Stimulated activated naive CD8-positive, alpha-beta T cell treated with anti-CD3 and anti-CD28 coated beads, Interleukin-15, amount 100 ng/mL, for 72 hours (primary cell): ENCODE measurements at regions not wholly inside any gene's neighbourhood (a gene's known extent, or its start where the extent isn't known, plus 50 kb on each side); places are given as distances from the start of the nearest gene placed in this dataset.

Experiments
- ATAC-seq: fragments of 150-1000 bp; cut with Tn5 transposase; 2 replicates; pipeline ENCODE4 v1.10.0; 2021; ENCODE audit warnings: mild to moderate bottlenecking, moderate library complexity
- DNase-seq, 2 donors: peaks; one replicate each; pipeline ENCODE4 v3.0.0; 2021 to 2022
- H3K27ac Mint-ChIP-seq, 2 donors: one replicate each; pipeline ENCODE4 v1.8.0; 2022; ENCODE audit warnings: mild to moderate bottlenecking in 2 of 2, mixed read lengths in 2 of 2, moderate library complexity in 2 of 2
- H3K27me3 Mint-ChIP-seq: one replicate; pipeline ENCODE4 v1.8.0; 2022; ENCODE audit warnings: mixed read lengths
- H3K4me1 Mint-ChIP-seq: one replicate; pipeline ENCODE4 v1.8.0; 2022; ENCODE audit warnings: mild to moderate bottlenecking, mixed read lengths
- H3K4me3 Mint-ChIP-seq, 2 donors: one replicate each; pipeline ENCODE4 v1.8.0; 2022; ENCODE audit warnings: mild to moderate bottlenecking in 2 of 2, mixed read lengths in 2 of 2, moderate library complexity in 1 of 2
- H3K9me3 Mint-ChIP-seq, 2 donors: one replicate each; pipeline ENCODE4 v1.8.0; 2022; ENCODE audit warnings: mixed read lengths in 2 of 2

GRCh38 chr15:92806763-92807162, 93.4 kb upstream of the CHD2 start:
- no peak for ATAC-seq
- peaks cover 45% of the 10 kb centered on the region for H3K4me1 Mint-ChIP-seq

DNA sequence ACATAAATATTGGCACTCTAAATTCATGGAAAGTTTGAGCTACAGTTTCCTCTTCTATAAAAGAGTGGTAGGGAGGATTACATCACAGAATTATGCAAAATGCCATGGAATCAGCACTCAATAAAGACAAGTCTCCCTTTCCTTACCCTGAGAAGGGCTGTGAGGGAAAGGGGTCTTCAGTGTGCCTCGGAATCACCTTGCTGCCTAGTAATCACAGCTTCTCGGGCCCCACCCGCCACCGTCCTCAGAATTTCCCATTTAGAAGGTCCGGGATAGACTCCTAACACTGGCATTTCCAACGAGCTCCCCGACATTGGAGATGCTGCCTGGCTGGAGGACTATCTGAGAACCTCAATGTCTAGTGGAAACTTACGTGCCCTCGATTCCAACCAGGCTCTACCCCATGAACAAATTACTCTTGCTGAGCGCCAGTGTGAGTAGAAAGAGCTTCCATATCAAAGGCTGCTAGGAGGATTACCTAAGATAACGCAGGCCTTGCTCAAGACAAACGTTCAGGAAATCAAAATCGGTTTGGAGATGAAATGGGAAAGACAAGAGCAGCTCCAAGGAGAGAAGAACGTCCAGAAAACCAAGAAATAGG, 92.1 kb upstream of the CHD2 start:
- Mint-ChIP-seq H3K27me3 (no peaks in the 10 kb centered on the region), H3K4me3 (peak overlapping the region; percentile 92 to 99), H3K9me3 (no peaks in the 10 kb centered on the region), H3K4me1 (peaks cover 55% of the 10 kb centered on the region), H3K27ac (peak overlapping the region; percentile 92 to 99)
- DNase-seq (no peak), ATAC-seq (no peak)

More at GRCh38 chr15:92806763-92807162, 93.4 kb upstream of the CHD2 start:
- H3K9me3 Mint-ChIP-seq = no peaks in the 10 kb centered on the region
- no peaks in the 10 kb centered on the region for H3K27me3 Mint-ChIP-seq
- no peak overlapping the region for H3K4me3 Mint-ChIP-seq
- no peak overlapping the region for H3K27ac Mint-ChIP-seq
- no peak for DNase-seq

DNA sequence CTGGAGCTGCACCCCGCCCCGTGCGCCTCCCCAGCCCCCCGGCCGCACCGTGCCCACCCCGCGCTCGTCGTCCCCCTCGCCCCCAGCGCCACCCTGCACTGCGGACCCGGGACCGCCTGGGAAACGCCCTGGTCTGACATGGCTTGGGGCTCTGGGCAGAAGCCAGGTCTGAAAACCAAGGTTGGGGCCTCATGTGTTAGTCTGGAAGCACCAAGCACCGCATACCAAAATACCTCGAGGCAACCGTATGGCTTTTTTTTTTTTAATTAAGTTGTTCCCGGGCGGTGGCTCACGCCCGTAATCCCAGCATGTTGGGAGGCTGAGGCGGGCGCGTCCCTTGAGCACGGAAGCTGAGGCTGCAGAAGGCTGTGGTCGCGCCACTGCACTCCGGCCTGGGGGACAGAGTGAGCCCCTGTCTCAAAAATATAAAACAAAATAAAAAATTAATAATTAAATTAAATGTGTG, 91.5 kb upstream of the CHD2 start:
- Mint-ChIP-seq H3K9me3 (no peaks in the 10 kb centered on the region), H3K4me3 (peak overlapping the region; percentile 92 to 99), H3K27me3 (no peaks in the 10 kb centered on the region), H3K4me1 (peaks cover 55% of the 10 kb centered on the region), H3K27ac (peak overlapping the region; percentile 61 to 67)
- no peak for DNase-seq
- no peak for ATAC-seq

DNA sequence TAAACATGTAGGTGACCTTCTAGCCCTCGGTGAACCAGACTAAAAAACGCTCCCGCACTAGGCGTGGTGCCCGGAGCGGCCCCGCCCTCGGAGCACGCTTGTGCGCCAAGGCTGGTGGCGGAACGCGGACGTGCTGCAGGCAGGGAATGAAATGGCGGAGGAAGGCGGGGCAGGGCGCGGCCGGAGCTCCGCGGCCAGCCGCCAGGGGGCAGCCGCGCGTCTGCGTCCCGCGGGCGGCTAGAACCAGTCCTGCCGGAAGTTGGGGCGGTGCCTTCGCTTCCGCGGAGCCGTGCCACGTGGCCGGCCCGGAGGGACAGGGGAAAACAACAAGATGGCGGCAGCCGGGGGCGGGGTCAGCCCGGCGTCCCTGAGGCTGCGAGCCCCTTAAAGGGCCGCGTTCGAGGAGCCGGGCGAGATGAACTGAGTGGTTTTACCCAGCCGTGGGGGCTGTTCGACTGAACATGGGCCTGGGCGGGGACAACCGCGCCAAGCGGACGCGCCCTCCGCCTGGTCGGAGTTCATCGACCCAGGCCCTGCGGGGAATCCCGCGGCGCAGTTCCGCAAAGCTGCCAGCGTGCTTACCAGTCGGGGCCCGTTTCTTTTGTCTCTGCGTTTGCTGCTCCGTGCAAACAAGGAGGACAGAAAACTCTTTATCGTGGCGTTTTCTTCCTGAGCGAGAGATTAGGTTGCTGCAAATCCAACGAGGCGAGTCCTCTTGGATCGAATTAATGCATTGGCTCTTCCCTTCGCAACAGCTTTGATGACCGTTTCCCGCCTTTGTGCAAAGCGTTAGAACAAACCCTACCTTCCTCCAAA, 90.9 kb upstream of the CHD2 start:
- Mint-ChIP-seq H3K27me3 (no peaks in the 10 kb centered on the region), H3K9me3 (no peaks in the 10 kb centered on the region), H3K4me1 (peaks cover 55% of the 10 kb centered on the region), H3K4me3 (peak overlapping the region; percentile 92 to 99), H3K27ac (peak overlapping the region; percentile 97)
- peak; percentile 91 for ATAC-seq
- peak; percentile 100 for DNase-seq

- peak overlapping the region; percentile 97 for H3K27ac Mint-ChIP-seq
- H3K9me3 Mint-ChIP-seq = no peaks in the 10 kb centered on the region
- peaks cover 54% of the 10 kb centered on the region for H3K4me1 Mint-ChIP-seq
- H3K27me3 Mint-ChIP-seq = no peaks in the 10 kb centered on the region
- DNase-seq (peak in 1 of 2 donors; percentile 42), ATAC-seq (no peak)
- peak overlapping the region; percentile 92 to 99 for H3K4me3 Mint-ChIP-seq
These were observed 90.2 kb upstream of the CHD2 start for GRCh38 chr15:92809880-92810361.

DNA sequence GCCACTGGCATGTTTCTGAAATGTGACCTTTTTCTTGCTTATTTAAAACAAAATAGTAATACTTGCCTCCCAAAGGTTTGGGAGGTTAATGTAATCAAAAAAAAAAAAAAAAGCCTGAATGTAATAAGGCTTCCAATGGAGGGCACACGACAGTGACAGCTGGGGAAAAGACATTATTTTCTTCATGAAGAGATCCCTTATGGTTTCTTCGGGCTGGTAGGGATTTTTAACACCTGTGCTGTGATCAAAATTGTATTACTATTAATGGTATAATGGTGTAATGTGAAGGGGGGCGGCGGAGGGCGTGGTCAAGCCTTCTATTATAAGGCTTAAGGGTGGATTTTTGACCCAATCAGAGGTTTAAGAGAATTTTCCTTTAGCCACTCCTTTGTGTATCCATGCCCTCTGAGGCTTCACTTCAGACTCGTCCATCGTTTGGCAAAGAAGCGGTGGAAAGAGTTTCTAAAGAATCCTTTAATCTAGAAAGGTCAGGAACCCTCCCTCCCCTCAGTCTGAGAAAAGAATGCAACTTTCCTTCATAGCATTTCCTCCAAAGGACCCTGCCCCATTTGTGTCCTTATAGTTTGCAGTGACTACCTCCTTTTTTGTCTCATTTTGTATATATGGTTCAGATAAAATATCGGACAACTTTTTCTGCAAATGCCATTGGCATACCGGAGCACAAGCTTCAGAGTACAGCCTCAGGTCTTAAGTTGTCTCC, 89.5 kb upstream of the CHD2 start:
- Mint-ChIP-seq H3K27me3 (no peaks in the 10 kb centered on the region), H3K4me1 (peaks cover 54% of the 10 kb centered on the region), H3K27ac (peak overlapping the region; percentile 97), H3K9me3 (no peaks in the 10 kb centered on the region), H3K4me3 (peak overlapping the region; percentile 92 to 99)
- peak in 1 of 2 donors; percentile 47 for DNase-seq
- no peak for ATAC-seq

- ATAC-seq (no peak), DNase-seq (peak in 1 of 2 donors; percentile 33)
- no peaks in the 10 kb centered on the region for H3K9me3 Mint-ChIP-seq
- H3K27ac Mint-ChIP-seq = peak overlapping the region; percentile 44 to 97
- no peaks in the 10 kb centered on the region for H3K27me3 Mint-ChIP-seq
- peaks cover 51% of the 10 kb centered on the region for H3K4me1 Mint-ChIP-seq
- peak overlapping the region; percentile 92 to 99 for H3K4me3 Mint-ChIP-seq
These were observed 88.8 kb upstream of the CHD2 start for GRCh38 chr15:92811148-92811913.

- H3K4me1 Mint-ChIP-seq = peaks cover 49% of the 10 kb centered on the region
- DNase-seq (no peak), ATAC-seq (no peak)
- peak overlapping the region in 1 of 2 donors; percentile 16 for H3K4me3 Mint-ChIP-seq
- H3K27me3 Mint-ChIP-seq = no peaks in the 10 kb centered on the region
- H3K9me3 Mint-ChIP-seq = no peaks in the 10 kb centered on the region
- no peak overlapping the region for H3K27ac Mint-ChIP-seq
These were observed 87.9 kb upstream of the CHD2 start for GRCh38 chr15:92812271-92812670.

DNA sequence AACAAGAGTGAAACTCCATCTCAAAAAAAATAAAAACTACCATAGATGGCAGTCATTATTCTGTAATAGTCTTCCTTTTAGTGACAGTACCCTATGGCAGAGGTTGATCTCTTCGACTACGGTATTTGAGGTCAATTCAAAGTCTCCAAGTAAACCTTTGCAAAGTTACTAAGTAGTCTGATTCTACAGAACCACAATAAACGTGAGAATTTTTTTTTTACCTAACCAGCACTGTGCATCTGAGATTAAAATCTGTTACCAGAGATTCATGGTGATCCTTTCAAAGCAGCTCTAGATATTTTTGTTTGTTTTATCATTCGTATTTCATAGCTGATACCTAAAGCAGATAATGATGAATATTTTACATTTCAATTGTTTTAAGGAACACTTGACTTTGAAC, 86.6 kb upstream of the CHD2 start:
- peaks cover 49% of the 10 kb centered on the region for H3K4me1 Mint-ChIP-seq
- peak overlapping the region; percentile 76 to 80 for H3K4me3 Mint-ChIP-seq
- DNase-seq (no peak), ATAC-seq (no peak)
- peak overlapping the region; percentile 93 to 96 for H3K27ac Mint-ChIP-seq
- no peaks in the 10 kb centered on the region for H3K9me3 Mint-ChIP-seq
- H3K27me3 Mint-ChIP-seq = no peaks in the 10 kb centered on the region

- peaks cover 63% of the 10 kb centered on the region for H3K4me1 Mint-ChIP-seq
- no peaks in the 10 kb centered on the region for H3K27me3 Mint-ChIP-seq
- ATAC-seq = no peak
- no peak for DNase-seq
- peak overlapping the region; percentile 31 to 79 for H3K27ac Mint-ChIP-seq
- no peaks in the 10 kb centered on the region for H3K9me3 Mint-ChIP-seq
- H3K4me3 Mint-ChIP-seq = peak overlapping the region; percentile 52 to 78
These were observed 82.7 kb upstream of the CHD2 start for GRCh38 chr15:92817339-92817886.

DNA sequence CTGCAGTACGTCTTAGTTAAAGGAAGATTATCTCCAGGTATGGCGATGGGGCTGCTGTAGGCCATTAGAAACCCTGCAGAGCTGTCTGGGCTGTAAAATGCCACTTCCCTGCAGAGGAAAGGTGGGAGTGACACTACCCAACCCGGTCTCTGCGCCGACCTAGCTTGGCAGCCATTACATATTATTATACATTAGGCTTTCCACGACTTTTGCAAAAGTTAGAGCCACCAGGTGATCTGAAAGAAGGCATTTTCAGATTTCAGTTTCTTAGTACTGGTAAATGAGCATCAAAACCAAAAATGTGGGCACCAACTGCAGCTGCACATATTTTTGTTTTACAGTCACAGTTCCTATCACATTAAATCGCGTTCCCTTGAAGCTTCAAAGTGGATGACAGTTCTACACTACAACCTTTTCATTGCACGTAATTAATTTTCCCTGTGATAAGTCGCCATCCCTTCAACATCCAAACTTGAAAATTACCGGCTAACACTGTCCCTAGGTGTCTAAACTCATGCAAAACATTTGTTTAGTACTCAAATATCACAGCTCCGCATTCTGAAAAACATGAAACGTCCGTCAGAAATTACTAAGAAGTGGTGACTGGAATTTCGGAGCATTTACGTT, 81.4 kb upstream of the CHD2 start:
- peaks cover 63% of the 10 kb centered on the region for H3K4me1 Mint-ChIP-seq
- ATAC-seq = no peak
- H3K27me3 Mint-ChIP-seq = no peaks in the 10 kb centered on the region
- DNase-seq = no peak
- H3K27ac Mint-ChIP-seq = peak overlapping the region; percentile 23 to 93
- H3K4me3 Mint-ChIP-seq = peak overlapping the region; percentile 78 to 88
- H3K9me3 Mint-ChIP-seq = no peaks in the 10 kb centered on the region

GRCh38 chr15:92819278-92820235, 80.6 kb upstream of the CHD2 start:
- peaks cover 60% of the 10 kb centered on the region for H3K4me1 Mint-ChIP-seq
- peak; percentile 27 for ATAC-seq

DNA sequence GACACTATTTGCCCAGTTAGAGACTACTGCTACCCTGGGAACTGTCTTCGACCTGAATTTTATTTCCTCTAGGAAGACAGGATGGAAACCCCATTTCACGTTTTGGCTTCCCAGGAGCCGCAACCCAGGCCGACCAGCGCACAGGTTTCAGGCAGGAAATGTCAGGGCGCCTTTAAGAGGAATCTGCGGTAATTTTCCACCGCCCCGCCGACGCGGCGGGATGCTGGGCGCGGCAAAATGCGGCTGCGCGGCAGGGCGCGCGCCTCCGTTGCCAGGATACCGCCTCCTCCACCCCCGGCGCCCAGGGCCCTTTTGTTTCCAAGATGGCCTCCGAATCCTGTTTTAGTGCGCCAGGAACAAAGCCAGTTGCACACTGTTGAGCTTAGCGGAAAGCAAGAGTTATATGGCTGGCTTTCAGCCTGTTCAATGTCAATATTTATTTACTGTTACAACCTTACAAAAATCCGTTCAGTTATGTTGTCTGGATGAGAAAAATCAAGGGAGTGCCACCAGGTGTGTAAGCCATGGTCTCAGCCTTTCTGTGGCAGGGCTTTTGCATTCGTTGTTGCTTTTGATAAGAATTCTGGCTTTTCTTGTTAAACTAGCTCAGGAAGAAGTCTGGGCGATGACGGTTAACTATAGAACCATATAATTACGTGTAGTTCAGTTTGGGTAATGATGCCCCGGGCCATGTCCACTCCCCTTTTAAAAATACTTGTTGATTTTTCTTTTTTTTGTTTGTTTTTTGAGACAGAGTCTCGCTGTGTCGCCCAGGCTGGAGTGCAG, 79.7 kb upstream of the CHD2 start:
- H3K4me1 Mint-ChIP-seq = peaks cover 63% of the 10 kb centered on the region
- ATAC-seq (peak; percentile 84), DNase-seq (peak; percentile 66 to 80)
- H3K27ac Mint-ChIP-seq = peak overlapping the region; percentile 93 to 96
- H3K4me3 Mint-ChIP-seq = peak overlapping the region; percentile 78 to 88
- no peaks in the 10 kb centered on the region for H3K9me3 Mint-ChIP-seq
- no peaks in the 10 kb centered on the region for H3K27me3 Mint-ChIP-seq

More at GRCh38 chr15:92819278-92820235, 80.6 kb upstream of the CHD2 start:
- H3K27me3 Mint-ChIP-seq = no peaks in the 10 kb centered on the region
- peak overlapping the region; percentile 93 to 96 for H3K27ac Mint-ChIP-seq
- H3K4me3 Mint-ChIP-seq = peak overlapping the region; percentile 78 to 88
- no peak for DNase-seq
- H3K9me3 Mint-ChIP-seq = no peaks in the 10 kb centered on the region
